ENCODE measurements at regions not wholly inside any gene's neighbourhood (a gene's known extent, or its start where the extent isn't known, plus 50 kb on each side); places are given as distances from the start of the nearest gene placed in this dataset.

GRCh38 chr19:23474172-23474571 lies 78.9 kb upstream of the ZNF91 start:
- TF ChIP-seq CTCF (IDR thresholded peaks at IDR 0.05; ENCODE audit: insufficient read depth, low read depth, low read length) (no peak), EZH2 (IDR thresholded peaks at IDR 0.05; ENCODE audit: insufficient read depth, low read length) (no peak)

Data from astrocyte (in vitro differentiated cells and primary cell).